Ishikawa (cell line): ENCODE measurements at regions not wholly inside any gene's neighbourhood (a gene's known extent, or its start where the extent isn't known, plus 50 kb on each side); places are given as distances from the start of the nearest gene placed in this dataset.

Experiments
- CEBPB ChIP-seq: IDR thresholded peaks from 2 replicates; pipeline ENCODE4 v1.6.1; 2012
- CREB1 ChIP-seq: IDR thresholded peaks from 2 replicates; pipeline ENCODE4 v1.6.1; 2012; ENCODE audit warnings: low read depth
- EGR1 ChIP-seq: IDR thresholded peaks from 2 replicates; pipeline ENCODE4 v1.6.1; 2012
- EP300 ChIP-seq: IDR thresholded peaks from 2 replicates; pipeline ENCODE4 v1.6.1; 2012; ENCODE audit warnings: borderline replicate concordance
- FOXM1 ChIP-seq: IDR thresholded peaks from 2 replicates; pipeline ENCODE4 v1.6.1; 2012; ENCODE audit warnings: low read depth, borderline replicate concordance
- MAX ChIP-seq: IDR thresholded peaks from 2 replicates; pipeline ENCODE4 v1.6.1; 2012
- NFIC ChIP-seq: IDR thresholded peaks from 2 replicates; pipeline ENCODE4 v1.6.1; 2012
- RAD21 ChIP-seq: IDR thresholded peaks from 2 replicates; pipeline ENCODE4 v1.6.1; 2012; ENCODE audit warnings: low read depth
- REST ChIP-seq: IDR thresholded peaks from 2 replicates; pipeline ENCODE4 v1.6.1; 2012; ENCODE audit warnings: low read depth, mild to moderate bottlenecking
- TAF1 ChIP-seq: IDR thresholded peaks from 2 replicates; pipeline ENCODE4 v1.6.1; 2012; ENCODE audit warnings: low read depth, mild to moderate bottlenecking
- TCF12 ChIP-seq: IDR thresholded peaks from 2 replicates; pipeline ENCODE4 v1.6.1; 2012; ENCODE audit warnings: low read depth
- TEAD4 ChIP-seq: IDR thresholded peaks from 2 replicates; pipeline ENCODE4 v1.6.1; 2012
- YY1 ChIP-seq: IDR thresholded peaks from 2 replicates; pipeline ENCODE4 v1.6.1; 2012; ENCODE audit warnings: low read depth
- ZBTB7A ChIP-seq: IDR thresholded peaks from 2 replicates; pipeline ENCODE4 v1.6.1; 2012; ENCODE audit warnings: low read depth
- TF ChIP-seq, protein P1 (sequence below): IDR thresholded peaks from 2 replicates; pipeline ENCODE4 v1.6.1; 2012

DNA sequence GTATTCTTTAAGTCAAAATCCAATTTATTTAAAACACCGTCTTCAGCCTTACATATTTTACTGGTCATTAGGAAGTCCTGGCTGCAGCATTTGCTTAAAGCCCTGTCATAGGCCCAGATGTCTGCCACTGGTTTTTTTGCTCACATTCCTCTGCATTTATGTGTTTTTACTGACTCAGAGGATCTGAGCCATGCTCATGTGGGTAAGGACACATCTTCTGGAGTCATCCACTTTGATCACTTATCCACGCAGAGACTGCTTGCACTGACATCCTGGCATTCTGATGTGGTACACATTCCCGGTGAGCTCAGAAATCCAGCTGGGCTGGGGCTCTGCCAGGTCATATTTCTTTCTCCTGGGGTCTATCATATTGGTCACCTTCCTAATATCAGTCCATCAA, 531.7 kb upstream of the ARGLU1 start:
- TF ChIP-seq, protein P1, sequence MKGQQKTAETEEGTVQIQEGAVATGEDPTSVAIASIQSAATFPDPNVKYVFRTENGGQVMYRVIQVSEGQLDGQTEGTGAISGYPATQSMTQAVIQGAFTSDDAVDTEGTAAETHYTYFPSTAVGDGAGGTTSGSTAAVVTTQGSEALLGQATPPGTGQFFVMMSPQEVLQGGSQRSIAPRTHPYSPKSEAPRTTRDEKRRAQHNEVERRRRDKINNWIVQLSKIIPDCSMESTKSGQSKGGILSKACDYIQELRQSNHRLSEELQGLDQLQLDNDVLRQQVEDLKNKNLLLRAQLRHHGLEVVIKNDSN, result no peak
- no peak for TF ChIP-seq CREB1
- TF ChIP-seq TCF12, result no peak
- TF ChIP-seq MAX, result no peak
- no peak for TF ChIP-seq YY1
- no peak for TF ChIP-seq REST

- TF ChIP-seq RAD21 (no peak), TCF12 (no peak), ZBTB7A (no peak), TAF1 (no peak), EGR1 (no peak), REST (no peak), FOXM1 (no peak), CEBPB (no peak), NFIC (no peak), TEAD4 (no peak), YY1 (no peak), EP300 (no peak), CREB1 (no peak), MAX (no peak)
- TF ChIP-seq, protein P1, result no peak
Measured at GRCh38 chr13:107097916-107098315, 530.0 kb upstream of the ARGLU1 start.

DNA sequence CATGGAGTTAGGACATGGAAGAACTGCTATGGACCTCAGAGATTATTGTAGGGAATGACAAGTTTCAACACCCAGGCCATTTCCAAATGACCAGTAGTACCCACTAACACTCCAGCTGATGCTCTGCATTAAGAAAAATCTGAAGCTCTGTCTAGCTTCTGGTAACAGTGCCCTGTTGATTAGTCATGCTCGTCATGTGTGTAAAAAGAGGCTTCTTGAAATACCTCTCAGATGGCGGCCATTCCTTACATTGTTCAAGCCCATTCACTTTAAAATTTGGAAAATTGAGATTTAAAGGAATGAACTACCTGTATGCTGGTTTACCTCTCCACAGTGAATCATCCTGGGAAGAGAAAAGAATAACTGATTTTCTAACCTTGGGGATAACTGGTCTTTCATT, 527.9 kb upstream of the ARGLU1 start:
- TF ChIP-seq EGR1 (no peak), ZBTB7A (no peak), CEBPB (no peak), TAF1 (no peak), EP300 (no peak), CREB1 (no peak), FOXM1 (no peak), MAX (no peak), REST (no peak), RAD21 (no peak), NFIC (no peak), YY1 (no peak), TCF12 (no peak), TEAD4 (no peak)
- TF ChIP-seq, protein P1, result no peak

- TF ChIP-seq TCF12, result no peak
- TF ChIP-seq ZBTB7A, result no peak
- TF ChIP-seq NFIC, result no peak
- TF ChIP-seq, protein P1, result no peak
- no peak for TF ChIP-seq FOXM1
- TF ChIP-seq RAD21, result no peak
- no peak for TF ChIP-seq CREB1
- no peak for TF ChIP-seq TAF1
- TF ChIP-seq TEAD4, result no peak
- TF ChIP-seq MAX, result no peak
- no peak for TF ChIP-seq EGR1
- TF ChIP-seq CEBPB, result no peak
- no peak for TF ChIP-seq EP300
- no peak for TF ChIP-seq YY1
Measured at GRCh38 chr13:107091861-107092260, 523.9 kb upstream of the ARGLU1 start.
